ENCODE measurements at regions not wholly inside any gene's neighbourhood (a gene's known extent, or its start where the extent isn't known, plus 50 kb on each side); places are given as distances from the start of the nearest gene placed in this dataset.

- TF ChIP-seq CTCF (IDR thresholded peaks at IDR 0.05) (no peak), POLR2A (IDR thresholded peaks at IDR 0.05) (no peak)
Observed at GRCh38 chr9:106423575-106423974, 439.4 kb upstream of the ZNF462 start.

All from heart left ventricle (tissue), 13 donors.